Stimulated activated CD8-positive, alpha-beta memory T cell treated with anti-CD3 and anti-CD28 coated beads, Interleukin-7, amount 100 ng/mL, for 48 hours (primary cell): ENCODE measurements at regions not wholly inside any gene's neighbourhood (a gene's known extent, or its start where the extent isn't known, plus 50 kb on each side); places are given as distances from the start of the nearest gene placed in this dataset.
"Not testable (repeated sequence)": the region's sequence is repeated elsewhere in the genome, so short reads cannot be mapped to it uniquely, and the experiment has no call there.

Source experiments
- DNase-seq, 2 donors: peaks; one replicate each; pipeline ENCODE4 v3.0.0-alpha.2; 2020; ENCODE audit warnings: low read depth in 1 of 2; ENCODE audit errors: extremely low read depth in 1 of 2

DNA sequence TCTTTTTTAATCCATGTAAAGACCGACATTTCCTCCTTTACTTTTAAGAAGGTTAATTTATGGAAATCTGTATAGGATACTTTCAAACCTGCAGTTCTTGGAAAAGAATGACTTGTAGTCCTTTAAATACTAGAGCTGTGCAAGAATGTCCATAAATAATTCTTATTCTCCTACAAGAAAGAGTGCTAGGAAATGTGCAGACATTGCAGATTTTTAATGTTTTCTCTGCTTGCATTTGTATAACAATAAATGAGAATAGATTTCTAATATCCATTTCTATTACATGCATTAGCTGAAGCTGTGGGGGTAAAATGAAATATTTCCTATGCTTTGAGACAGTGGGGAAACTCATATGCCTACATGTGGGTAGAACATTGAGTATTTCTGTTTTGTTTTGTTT is 607.2 kb upstream of the NOVA1 start:
- DNase-seq = no peak

DNA sequence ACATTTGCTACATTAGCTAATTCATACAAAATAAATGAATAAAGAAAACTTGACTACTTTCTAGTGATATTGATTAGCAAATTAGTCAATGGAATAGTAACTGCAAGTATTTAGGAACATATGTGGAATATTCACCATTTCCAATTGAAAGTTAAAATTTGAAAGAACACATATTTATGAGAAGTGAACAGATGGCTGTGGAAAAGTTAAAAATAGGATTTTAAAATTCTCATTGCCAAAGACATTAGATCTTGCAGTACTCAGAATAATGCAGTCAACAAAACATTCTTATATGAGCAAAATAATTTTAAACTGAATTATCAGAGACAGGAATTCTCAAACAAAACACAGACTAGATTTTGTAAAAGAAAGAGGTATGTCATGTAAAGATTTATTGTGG is 613.9 kb upstream of the NOVA1 start:
- DNase-seq = no peak

DNA sequence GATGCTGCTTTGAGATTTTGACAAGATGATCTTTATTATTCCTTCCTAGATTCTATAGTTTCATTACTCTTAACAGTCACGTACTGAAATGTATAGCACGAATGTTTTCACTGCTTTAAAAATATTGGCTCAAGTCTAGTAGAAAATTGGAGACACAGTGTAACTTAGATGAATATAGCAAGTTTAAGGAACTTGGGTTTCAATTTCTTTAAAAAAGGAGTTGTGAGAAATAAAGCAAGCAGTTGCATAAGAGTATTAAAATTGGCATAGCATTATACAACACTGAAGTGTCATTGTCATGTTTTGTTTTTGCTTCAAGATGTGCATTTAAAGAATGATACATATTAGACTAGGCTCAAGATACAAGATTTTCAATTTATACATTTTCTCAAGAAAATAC is 624.8 kb upstream of the NOVA1 start:
- no peak for DNase-seq

DNA sequence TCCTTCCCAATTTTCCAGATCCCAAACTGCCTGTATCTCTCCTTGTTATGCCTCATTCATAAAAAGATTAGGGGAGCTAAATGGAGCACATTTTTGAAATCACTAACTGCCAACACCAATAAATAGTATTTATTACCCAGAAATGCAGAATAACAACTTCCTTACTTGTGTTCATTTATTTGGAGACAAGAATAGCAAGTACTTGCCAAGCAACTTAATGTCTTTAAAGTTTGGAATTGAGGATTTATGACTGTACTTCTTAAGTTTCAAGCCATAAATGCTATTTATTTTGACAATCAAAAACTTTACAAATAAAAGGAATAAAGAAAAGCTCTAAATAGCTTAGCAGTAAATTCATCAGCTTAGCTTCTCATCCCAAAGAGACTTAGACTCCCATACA is 626.1 kb upstream of the NOVA1 start:
- no peak for DNase-seq

DNA sequence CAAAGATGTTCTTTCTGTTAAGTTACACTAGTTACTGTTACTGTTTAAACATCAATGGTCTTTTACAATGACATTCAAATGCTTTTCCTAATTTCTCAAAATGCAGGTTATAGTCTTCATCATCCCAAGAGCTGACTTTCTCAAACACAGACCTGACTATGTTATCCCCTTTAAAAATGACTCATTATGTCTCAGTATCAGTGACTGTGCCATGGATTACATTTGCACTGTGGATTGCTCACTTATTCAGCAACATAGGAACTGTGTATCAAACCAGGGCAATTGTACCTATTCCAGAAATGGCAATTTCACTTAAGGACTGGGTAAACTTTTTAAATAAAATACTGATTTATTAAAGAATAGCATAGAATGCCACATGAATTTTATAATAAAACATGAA is 630.2 kb upstream of the NOVA1 start:
- no peak for DNase-seq

DNA sequence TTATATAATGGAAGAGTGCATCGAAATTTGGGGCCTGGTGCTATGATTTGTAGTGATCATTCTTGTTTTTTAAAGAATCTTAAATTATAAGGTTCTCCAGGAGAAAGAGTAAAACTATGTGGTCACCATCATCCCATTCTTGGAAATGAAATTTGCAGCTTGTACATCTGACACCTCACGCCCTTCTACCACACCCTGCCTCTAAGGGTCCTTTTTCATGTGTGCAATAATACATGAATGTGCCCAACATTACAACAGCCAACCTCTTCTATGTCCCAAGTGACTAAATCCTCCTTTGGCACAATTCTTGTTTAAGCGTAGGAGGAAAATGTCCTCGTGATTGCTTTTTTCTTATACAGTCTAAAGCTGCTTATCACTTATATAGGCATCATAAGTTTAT is 636.5 kb upstream of the NOVA1 start:
- DNase-seq = no peak

DNA sequence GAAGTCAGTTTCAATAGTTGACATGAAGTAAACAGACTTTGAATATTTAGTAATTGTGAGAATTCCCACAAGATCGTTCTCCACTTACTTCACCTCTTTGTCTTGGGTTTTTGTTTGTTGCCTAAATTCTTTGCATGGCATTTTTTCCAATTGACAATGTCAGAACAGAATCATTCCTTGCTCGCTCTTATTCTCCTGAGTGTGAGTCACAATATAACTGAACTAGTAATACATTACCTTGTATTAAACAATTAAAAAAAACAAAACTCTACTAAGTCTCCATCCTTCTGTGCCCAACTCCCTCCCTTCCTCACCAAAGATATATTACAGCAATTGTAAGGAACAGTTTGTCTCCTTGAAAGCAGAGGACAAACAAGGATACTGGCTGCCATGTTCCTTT is 638.8 kb upstream of the NOVA1 start:
- DNase-seq = no peak

DNA sequence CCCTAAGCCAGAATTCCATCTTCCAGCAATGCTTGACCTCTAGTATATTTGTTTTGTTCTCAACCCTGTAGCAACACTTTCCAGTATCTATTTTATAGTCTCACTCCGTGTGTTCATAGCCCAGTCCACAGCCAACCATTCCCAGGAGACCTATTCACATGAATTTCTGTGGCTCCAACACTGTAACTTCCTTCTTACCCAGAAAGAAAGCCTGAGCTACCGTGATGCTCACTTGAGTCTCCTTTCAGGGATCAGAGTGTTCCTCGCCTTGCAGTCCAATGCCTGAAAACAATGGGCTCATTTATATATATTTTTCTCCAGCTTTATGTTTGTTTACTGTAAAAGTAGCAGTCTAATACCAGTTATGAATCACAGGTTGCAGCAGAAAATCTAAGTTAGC is 645.0 kb upstream of the NOVA1 start:
- no peak for DNase-seq

DNA sequence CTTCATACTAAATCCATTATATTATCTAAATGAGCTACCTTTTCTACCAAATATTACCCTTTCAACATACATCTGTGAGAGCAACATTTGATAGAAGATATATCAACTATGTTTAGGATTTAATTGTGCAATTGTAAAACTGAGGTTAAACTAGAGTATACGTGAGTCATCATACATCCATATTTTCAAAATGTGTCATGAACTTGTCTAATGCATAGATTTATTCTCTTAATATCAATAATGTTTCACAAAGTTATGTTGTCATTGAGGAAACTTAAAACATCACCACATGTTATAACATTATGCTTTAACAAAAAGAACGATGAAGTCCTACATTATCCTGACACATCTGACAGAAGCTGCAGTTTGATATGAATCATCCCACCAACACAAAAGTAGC is 645.5 kb upstream of the NOVA1 start:
- DNase-seq = no peak

DNA sequence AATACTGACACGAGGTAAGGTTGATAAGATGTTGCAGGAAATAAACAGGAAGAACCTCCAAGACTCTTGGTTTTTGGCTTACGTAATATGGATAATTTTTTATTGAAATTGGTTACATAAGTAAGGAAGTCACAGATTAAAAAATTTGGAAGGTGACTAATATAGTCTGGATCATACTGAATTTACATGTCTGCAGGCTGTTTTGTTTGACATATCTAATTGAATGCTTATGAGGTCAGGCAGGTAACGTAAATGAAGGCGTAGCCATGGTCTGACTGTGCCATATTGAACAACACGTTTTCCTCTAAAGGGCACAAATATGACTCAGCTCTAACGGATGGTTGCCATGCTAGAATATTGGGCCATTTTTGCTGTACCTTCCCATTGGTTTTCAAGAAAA is 648.1 kb upstream of the NOVA1 start:
- DNase-seq = no peak

DNA sequence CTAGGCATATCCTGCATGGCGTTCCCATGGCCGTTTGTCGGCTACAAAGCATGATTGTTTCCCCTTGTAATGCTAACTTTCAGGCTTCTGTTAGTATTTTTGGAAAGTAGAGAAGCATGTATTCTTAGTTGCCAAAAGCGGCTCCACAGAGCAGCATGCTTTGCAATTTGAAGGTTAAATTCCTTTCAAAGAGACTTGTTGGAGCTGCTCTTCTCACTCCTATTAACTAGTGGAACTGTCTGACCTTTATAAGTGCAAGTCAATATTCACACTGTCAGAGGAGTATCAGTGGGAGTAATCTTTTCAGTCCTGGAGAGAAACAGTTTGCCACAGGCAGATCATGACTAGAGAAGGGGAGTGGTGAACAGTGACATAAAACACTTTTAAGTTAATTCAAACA is 656.1 kb upstream of the NOVA1 start:
- DNase-seq = no peak

DNA sequence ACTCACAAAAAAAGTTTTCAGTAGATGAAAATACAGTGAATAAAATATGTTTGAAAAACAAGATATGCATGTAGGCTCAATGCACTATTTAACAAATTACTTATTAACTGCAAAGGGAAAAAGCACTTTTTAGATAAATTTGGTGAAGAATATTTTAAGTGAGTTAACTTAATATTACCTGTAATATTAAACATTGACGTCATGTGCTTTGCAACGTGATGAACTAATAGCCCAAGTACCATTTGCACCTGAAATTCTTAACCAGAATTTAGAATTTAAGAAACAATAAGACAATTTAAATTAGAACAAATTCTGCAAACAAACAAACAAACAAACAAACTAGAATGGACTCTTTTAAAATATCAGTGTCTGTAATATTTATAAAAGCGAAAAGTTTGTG is 659.0 kb upstream of the NOVA1 start:
- DNase-seq = no peak

DNA sequence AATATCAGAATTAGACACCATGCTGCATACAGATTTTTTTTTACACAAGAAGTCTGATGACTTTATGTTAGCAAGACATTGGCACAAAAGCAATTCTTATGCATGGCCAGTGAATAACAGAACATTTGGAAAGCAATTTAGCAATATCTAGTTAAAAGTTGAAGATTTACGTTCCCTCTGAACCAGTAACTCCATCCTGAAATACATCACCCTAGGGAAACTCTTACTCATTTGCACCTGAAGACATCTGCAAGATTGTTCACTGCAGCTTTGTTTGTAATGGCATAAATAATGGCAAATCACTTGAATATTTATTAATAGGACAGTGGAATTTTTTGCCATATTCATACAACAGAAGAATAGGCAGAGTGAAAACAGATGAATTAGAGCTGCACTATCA is 670.0 kb upstream of the NOVA1 start:
- no peak for DNase-seq

DNA sequence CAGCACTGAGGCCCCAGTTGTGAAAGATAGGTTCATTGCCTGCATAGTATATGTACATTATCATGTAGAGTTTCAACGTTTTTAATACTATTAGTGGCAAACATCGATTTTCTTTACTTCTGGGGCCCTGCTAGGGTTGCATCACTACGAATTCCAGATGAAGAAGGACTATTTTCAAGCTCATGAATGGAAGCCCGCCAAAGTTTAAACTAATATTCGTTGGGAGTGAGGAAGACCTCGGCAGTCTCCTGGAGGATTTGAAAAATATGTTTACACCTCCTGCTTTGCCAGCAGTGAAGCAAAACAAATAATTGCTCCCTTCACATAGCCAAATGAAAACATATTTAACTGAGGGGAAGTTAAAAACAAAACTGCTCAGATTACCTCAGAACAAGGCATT is 672.9 kb upstream of the NOVA1 start:
- DNase-seq = no peak

DNA sequence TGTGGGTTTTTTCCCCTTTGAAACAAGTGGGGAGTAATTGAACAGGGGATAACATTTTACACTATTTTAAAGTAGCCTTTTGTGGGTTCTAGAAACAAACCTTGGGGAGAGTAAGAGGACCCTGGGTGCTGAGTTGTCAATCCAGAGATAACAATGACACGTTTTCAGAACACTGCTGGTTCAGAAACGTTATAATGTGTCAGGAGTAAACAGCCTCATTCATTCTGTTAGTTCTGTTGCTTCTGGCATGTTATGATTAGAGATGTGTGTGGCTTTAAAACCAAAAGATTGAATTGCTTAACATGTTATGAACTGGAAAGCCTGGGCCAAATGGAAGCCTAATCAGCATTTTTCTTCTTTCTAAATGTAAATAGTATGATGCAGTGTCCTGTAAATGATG is 680.5 kb upstream of the NOVA1 start:
- DNase-seq = no peak

DNA sequence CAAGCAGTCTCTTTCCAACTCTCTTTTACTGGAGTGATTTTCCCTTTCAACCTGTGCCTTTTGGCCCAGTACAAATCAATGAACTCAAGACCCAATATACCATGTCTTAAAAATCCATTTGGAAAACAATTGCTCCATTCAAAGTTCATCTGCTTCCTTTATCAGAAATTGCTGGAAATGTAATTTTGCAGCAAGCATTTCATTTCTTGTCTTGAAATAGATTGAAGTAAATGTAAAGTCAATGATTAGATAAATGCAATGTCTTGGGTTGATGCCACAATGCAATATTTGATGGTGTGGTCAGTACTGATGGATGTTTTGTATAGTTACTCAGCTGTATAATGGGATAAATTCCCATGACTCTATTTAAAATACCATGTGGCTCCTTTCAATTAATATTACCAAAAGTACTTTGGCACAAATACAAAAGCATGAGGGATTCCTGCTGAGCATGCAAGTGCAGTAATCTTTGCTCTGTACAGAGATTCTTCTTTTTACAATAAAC is 707.7 kb upstream of the NOVA1 start:
- no peak for DNase-seq

DNA sequence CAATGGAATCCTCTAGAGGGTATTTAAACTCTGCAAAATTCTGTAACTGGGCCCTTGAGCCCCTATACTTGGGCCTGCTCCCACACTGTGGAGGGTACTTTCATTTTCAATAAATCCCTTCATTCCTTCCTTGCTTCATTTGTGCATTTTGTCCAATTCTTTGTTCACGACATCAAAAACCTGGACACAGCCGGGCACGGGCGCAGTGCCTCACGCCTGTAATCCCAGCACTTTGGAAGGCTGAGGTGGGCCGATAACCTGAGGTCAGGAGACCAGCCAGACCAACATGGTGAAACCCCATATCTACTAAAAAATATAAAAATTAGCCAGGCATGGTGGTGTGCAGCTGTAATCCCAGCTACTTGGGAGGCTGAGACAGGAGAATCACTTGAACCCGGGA is 714.9 kb upstream of the NOVA1 start:
- DNase-seq = not testable (repeated sequence)

DNA sequence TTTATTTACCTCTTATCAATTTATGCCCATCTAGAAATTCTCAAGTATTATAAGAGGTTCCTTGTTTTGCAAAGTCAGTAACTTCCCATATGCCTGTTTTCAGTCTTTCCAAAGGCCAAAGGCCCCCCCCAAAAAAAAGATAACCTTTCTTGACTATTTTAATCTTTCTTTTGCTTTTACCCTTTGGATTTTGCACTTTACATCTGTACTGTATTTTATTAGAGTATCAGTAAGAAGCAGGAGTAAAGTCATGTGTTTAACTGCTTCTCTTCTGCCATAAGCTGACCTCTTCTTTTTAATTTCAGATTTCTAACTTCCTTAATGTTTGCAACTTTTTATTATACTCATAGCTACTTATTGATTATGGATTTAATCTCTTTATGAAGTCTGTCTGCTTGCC is 716.4 kb upstream of the NOVA1 start:
- DNase-seq = no peak

DNA sequence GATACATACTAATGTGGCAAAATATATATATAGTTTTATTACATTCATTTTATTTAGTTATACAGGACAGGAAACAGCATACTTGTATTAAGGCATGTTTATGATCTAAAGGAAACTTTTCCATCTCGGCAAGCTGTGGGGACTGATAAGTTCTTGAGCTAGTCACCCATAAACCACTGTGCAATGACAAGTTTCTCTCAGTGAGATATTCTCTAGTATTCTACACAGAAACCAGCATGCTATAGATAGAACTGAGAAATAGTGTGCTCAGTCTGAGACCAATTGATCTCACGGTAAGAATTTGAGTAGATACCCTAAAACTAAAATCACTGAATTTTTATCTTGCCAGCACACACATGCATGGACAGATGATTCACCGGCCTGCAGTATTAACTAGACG is 717.6 kb upstream of the NOVA1 start:
- no peak for DNase-seq

DNA sequence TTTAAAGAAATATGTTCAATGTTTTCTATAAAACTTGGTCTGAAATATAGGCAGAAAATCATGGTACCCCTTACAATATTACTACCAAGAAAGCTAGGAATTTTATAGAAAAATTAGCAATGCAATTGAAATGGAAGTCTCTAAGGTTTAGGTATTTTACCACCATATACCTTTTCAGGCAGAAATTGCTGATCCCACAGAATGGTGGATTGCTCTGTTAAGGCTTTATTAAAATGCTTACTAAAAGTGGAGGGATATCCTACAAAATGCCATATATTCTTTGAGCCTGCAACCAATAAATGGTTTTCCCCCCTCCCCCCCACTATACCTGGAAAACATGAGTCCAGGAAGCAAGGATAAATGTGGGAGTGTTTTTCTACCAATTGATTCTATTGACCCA is 718.1 kb upstream of the NOVA1 start:
- DNase-seq = no peak

DNA sequence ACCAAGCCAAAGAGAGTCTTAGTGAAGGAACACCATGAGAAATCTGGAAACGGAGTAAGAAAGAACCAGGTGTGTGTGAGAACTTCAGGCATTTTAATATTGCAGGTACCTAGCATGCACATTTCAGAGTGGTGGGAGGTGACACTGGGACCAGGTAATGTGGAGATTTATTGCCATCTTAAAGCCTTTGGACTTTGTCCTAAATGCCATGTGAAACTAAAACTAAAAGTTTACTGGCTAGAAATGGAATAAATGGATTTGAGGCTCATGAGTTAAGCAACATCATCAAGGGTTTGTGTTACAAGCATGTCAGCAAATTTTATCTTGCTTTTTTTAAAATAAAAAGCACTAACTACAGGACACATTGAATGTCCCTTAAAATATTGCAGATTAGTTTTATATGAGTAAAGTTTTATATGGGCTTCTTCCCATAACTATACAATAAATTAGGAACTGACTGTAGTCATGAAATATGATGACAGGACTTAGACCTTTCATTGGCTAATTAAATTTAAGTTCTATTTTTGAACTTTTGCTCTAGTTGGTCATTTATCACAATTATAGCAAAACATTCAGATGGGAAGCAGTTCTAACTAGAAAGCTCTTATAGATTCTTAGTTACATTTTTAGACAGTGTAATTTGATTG is 721.1 kb upstream of the NOVA1 start:
- DNase-seq = no peak

DNA sequence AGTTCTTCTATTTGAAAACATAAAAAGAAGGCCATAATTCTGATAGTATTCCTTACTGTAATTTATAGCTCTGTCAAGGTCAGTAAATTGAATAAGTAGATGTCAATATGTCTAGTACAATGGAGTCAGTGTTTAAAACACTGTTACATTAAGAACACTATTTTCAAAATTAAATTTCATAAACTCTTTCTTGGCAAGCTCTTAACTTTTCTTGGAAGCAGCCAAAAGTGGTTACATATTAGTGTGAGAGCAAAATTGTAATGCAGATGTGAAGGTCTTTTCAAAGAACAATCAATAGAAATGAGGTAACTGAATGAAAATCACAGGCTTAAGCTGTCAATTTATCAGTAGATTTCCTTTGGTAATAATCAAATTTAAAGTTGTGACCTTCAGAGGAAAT is 722.4 kb upstream of the NOVA1 start:
- no peak for DNase-seq

DNA sequence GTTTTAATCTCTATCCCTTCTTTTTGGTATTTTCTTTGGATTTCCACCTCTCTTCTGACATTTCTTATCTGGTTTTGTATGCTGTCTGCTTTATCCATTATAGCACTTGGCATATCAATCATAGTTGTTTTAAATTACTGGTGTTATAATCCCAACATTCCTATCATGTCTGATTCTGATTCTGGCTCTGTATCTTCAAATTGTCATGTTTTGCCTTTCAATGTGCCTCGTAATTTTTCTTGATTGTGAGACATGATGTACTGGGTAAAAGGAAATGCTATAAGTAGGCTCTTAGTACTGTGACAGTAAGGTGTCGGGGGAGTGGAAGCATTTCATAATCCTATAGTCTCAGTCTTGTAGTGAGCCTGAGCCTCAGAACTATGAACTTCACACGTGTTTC is 729.3 kb upstream of the NOVA1 start:
- no peak for DNase-seq
